ENCODE measurements at regions not wholly inside any gene's neighbourhood (a gene's known extent, or its start where the extent isn't known, plus 50 kb on each side); places are given as distances from the start of the nearest gene placed in this dataset.

DNA sequence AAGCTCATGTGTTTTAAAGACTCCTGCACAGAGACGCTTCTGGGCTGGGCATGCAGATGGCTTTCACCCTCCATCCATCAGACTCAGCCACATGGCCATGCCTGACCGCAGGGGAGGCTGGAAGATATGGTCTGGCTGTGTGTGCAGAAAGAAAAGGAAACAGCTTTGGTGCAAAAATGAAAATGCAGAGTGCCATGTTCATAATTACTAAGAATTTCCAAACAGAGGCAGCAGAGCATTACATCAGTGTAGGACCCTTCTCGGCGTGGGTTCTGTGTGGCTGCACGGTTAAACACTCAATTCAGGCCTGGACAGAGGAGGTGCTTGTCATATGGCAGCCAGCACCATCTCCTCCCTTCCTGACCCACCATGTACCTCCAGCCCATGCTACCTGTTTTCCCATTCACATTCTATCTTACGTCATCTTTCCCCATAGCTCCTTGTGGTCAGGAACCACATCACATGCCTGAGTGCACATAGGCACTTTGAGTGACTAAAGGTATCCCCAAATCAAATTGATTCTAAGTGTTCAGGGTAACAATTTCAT, 200.3 kb upstream of the ID2 start:
- Histone ChIP-seq H3K36me3 (ENCODE audit: control insufficient read depth, insufficient read depth, low read length) (no peaks in the 10 kb centered on the region), H3K9me3 (ENCODE audit: control insufficient read depth, low read length) (no peaks in the 10 kb centered on the region), H3K4me1 (ENCODE audit: control insufficient read depth, insufficient read depth, low read length, poor library complexity, severe bottlenecking) (peaks cover 10% of the 10 kb centered on the region), H3K4me3 (ENCODE audit: extremely low read depth, insufficient read depth, low read length, poor library complexity, severe bottlenecking) (no peak overlapping the region), H3K27ac (ENCODE audit: low read depth, low read length, severe bottlenecking) (no peak overlapping the region)
- WGBS, 2 experiments (ENCODE audit: insufficient coverage in 2 of 2), result 94 to 100% methylated on average over 4 to 5 of the region's 6 CpGs

GRCh38 chr2:8482432-8482831, 199.4 kb upstream of the ID2 start:
- WGBS, 2 experiments (ENCODE audit: insufficient coverage in 2 of 2), result 93 to 100% methylated on average over 3 of the region's 4 CpGs
- Histone ChIP-seq H3K27ac (ENCODE audit: low read depth, low read length, severe bottlenecking) (no peak overlapping the region), H3K4me1 (ENCODE audit: control insufficient read depth, insufficient read depth, low read length, poor library complexity, severe bottlenecking) (peaks cover 10% of the 10 kb centered on the region)

GRCh38 chr2:8484502-8485283, 197.2 kb upstream of the ID2 start:
- H3K4me1 ChIP-seq (ENCODE audit: control insufficient read depth, insufficient read depth, low read length, poor library complexity, severe bottlenecking), result peaks cover 6% of the 10 kb centered on the region
- 93 to 100% methylated on average over 3 to 4 of the region's 7 CpGs for WGBS, 2 experiments (ENCODE audit: insufficient coverage in 2 of 2)
- no peaks in the 10 kb centered on the region for H3K36me3 ChIP-seq (ENCODE audit: control insufficient read depth, insufficient read depth, low read length)
- no peaks in the 10 kb centered on the region for H3K9me3 ChIP-seq (ENCODE audit: control insufficient read depth, low read length)
- H3K27ac ChIP-seq (ENCODE audit: low read depth, low read length, severe bottlenecking), result no peak overlapping the region
- H3K4me3 ChIP-seq (ENCODE audit: extremely low read depth, insufficient read depth, low read length, poor library complexity, severe bottlenecking), result no peak overlapping the region

More at GRCh38 chr2:8482432-8482831, 199.4 kb upstream of the ID2 start:
- no peaks in the 10 kb centered on the region for H3K36me3 ChIP-seq (ENCODE audit: control insufficient read depth, insufficient read depth, low read length)
- no peak overlapping the region for H3K4me3 ChIP-seq (ENCODE audit: extremely low read depth, insufficient read depth, low read length, poor library complexity, severe bottlenecking)
- no peaks in the 10 kb centered on the region for H3K9me3 ChIP-seq (ENCODE audit: control insufficient read depth, low read length)

- H3K9me3 ChIP-seq (ENCODE audit: control insufficient read depth, low read length), result no peaks in the 10 kb centered on the region
- no peak overlapping the region for H3K27ac ChIP-seq (ENCODE audit: low read depth, low read length, severe bottlenecking)
- WGBS, 2 experiments (ENCODE audit: insufficient coverage in 2 of 2), result no CpG with 5 or more reads among the region's 2 CpGs
- H3K4me3 ChIP-seq (ENCODE audit: extremely low read depth, insufficient read depth, low read length, poor library complexity, severe bottlenecking), result no peak overlapping the region
- no peaks in the 10 kb centered on the region for H3K36me3 ChIP-seq (ENCODE audit: control insufficient read depth, insufficient read depth, low read length)
- H3K4me1 ChIP-seq (ENCODE audit: control insufficient read depth, insufficient read depth, low read length, poor library complexity, severe bottlenecking), result peaks cover 3% of the 10 kb centered on the region
Measured at GRCh38 chr2:8485736-8486135, 196.1 kb upstream of the ID2 start.

DNA sequence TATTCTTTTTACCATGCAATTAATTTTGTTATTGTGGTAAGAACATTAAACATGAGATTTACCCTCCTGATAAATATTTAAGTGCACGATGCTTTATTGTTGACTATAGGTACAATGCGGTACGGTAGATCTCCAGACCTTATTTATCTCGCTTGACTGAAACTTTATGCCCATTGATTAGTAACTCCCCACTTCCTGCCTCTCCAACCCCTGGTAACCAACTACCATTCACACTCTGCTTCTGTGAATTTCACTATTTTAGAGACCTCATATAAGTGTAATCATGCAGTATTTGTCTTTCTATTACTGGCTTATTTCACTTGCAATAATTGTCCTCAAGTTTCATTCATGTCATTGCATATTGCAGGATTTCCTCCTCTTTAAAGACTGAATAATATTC, 195.7 kb upstream of the ID2 start:
- WGBS, 2 experiments (ENCODE audit: insufficient coverage in 2 of 2), result 80% methylated on average over 1 of the region's 4 CpGs; no CpG with 5 or more reads in 1 of the 2 experiments
- H3K4me1 ChIP-seq (ENCODE audit: control insufficient read depth, insufficient read depth, low read length, poor library complexity, severe bottlenecking), result no peaks in the 10 kb centered on the region
- H3K4me3 ChIP-seq (ENCODE audit: extremely low read depth, insufficient read depth, low read length, poor library complexity, severe bottlenecking), result no peak overlapping the region
- no peaks in the 10 kb centered on the region for H3K9me3 ChIP-seq (ENCODE audit: control insufficient read depth, low read length)
- H3K27ac ChIP-seq (ENCODE audit: low read depth, low read length, severe bottlenecking), result no peak overlapping the region
- H3K36me3 ChIP-seq (ENCODE audit: control insufficient read depth, insufficient read depth, low read length), result no peaks in the 10 kb centered on the region

GRCh38 chr2:8487461-8487932, 194.4 kb upstream of the ID2 start:
- Histone ChIP-seq H3K4me3 (ENCODE audit: extremely low read depth, insufficient read depth, low read length, poor library complexity, severe bottlenecking) (no peak overlapping the region), H3K9me3 (ENCODE audit: control insufficient read depth, low read length) (no peaks in the 10 kb centered on the region), H3K27ac (ENCODE audit: low read depth, low read length, severe bottlenecking) (no peak overlapping the region), H3K4me1 (ENCODE audit: control insufficient read depth, insufficient read depth, low read length, poor library complexity, severe bottlenecking) (no peaks in the 10 kb centered on the region), H3K36me3 (ENCODE audit: control insufficient read depth, insufficient read depth, low read length) (no peaks in the 10 kb centered on the region)
- 75 to 87% methylated on average over 12 to 14 of the region's 16 CpGs for WGBS, 2 experiments (ENCODE audit: insufficient coverage in 2 of 2)

DNA sequence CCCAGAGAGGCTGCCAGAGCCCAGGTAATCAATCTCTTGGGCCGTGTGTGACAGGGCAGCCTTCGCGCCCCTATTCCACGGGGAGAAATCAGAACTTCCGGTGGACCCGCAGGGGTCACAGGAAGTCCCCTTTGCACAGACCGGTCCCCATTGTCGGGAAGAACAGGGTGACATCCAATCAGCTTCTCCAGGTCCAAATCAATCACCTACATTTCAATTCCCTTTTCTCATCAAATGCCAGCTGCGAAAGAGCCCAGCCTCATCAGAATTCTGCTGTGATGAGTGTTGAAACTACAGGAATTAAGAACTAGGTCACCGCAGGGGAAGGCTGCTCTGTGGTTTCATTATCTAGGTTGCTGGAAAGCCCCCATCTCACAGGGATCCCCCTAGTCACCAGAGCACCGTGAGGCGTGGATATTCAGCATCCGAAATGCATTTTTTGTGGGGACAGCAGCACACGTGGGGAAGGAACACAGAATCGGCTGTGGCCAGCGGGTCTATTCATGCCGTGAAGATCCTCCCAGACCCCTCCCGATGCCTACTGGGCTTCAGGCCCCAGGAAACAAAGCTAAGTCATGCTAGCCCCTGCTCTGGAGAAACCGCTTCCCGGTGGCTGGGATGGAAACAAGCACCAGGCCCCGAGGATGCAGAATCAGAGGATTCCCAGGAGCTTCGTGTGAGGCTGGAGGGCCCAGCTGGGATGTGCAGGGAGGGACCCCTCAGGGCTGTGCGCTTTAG, 193.7 kb upstream of the ID2 start:
- peak overlapping the region; percentile 31 for H3K27ac ChIP-seq (ENCODE audit: low read depth, low read length, severe bottlenecking)
- H3K36me3 ChIP-seq (ENCODE audit: control insufficient read depth, insufficient read depth, low read length), result no peaks in the 10 kb centered on the region
- H3K4me3 ChIP-seq (ENCODE audit: extremely low read depth, insufficient read depth, low read length, poor library complexity, severe bottlenecking), result no peak overlapping the region
- 85 to 89% methylated on average over 18 to 22 of the region's 23 CpGs for WGBS, 2 experiments (ENCODE audit: insufficient coverage in 2 of 2)
- H3K9me3 ChIP-seq (ENCODE audit: control insufficient read depth, low read length), result no peaks in the 10 kb centered on the region
- no peaks in the 10 kb centered on the region for H3K4me1 ChIP-seq (ENCODE audit: control insufficient read depth, insufficient read depth, low read length, poor library complexity, severe bottlenecking)

GRCh38 chr2:8489221-8489620, 192.6 kb upstream of the ID2 start:
- H3K9me3 ChIP-seq (ENCODE audit: control insufficient read depth, low read length), result no peaks in the 10 kb centered on the region
- no peaks in the 10 kb centered on the region for H3K36me3 ChIP-seq (ENCODE audit: control insufficient read depth, insufficient read depth, low read length)
- no peak overlapping the region for H3K4me3 ChIP-seq (ENCODE audit: extremely low read depth, insufficient read depth, low read length, poor library complexity, severe bottlenecking)
- no peak overlapping the region for H3K27ac ChIP-seq (ENCODE audit: low read depth, low read length, severe bottlenecking)
- no peaks in the 10 kb centered on the region for H3K4me1 ChIP-seq (ENCODE audit: control insufficient read depth, insufficient read depth, low read length, poor library complexity, severe bottlenecking)
- WGBS, 2 experiments (ENCODE audit: insufficient coverage in 2 of 2), result 94 to 97% methylated on average over 6 to 7 of the region's 7 CpGs

DNA sequence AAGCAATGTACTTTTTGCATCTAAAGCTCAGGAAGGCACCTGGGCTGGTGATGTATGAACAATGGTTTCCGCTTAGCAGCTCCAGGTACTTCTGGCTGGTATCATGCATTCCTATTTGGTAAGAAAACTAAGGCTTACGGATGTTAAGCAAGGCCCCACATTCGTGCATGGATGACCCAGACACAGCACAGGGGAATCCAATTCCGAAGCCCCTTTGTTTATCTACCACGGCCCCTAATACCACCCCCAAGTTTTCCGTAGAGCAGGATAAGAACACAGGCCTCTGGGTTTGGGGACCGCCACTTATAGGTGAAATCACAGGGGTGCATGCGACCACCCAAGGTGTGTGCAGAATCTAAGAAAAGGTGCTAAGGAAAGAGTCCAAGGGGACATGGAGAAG, 192.1 kb upstream of the ID2 start:
- Histone ChIP-seq H3K4me1 (ENCODE audit: control insufficient read depth, insufficient read depth, low read length, poor library complexity, severe bottlenecking) (peaks cover 4% of the 10 kb centered on the region), H3K4me3 (ENCODE audit: extremely low read depth, insufficient read depth, low read length, poor library complexity, severe bottlenecking) (no peak overlapping the region), H3K36me3 (ENCODE audit: control insufficient read depth, insufficient read depth, low read length) (no peaks in the 10 kb centered on the region), H3K9me3 (ENCODE audit: control insufficient read depth, low read length) (no peaks in the 10 kb centered on the region), H3K27ac (ENCODE audit: low read depth, low read length, severe bottlenecking) (no peak overlapping the region)
- 100% methylated on average over 6 of the region's 8 CpGs for WGBS, 2 experiments (ENCODE audit: insufficient coverage in 2 of 2)

DNA sequence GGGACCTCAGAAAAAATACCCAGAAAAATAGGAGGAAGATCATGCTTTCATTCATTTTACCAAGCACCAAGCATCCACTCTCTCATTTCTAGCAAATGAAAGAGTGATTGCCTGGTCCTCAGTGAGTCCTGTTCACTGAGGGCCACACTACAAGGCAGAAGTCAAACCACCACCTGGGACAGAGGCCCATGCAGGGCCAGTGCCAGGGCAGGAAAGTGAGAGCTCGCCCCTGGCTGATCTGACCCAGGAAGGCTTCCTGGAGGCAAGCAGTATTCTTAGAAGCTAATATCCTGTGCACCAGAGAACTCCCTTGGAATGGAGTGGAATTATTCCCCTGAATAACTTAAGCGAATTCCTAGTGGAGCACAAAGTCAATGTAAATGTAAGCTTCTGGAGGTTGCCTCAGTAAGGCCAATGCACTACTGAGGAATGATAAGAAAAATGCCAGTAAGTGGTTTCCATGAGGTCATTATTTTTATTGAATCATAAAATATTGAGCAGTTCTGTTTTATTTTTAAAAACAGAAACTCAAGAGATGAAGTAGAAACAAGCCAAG, 191.6 kb upstream of the ID2 start:
- Histone ChIP-seq H3K27ac (ENCODE audit: low read depth, low read length, severe bottlenecking) (no peak overlapping the region), H3K4me3 (ENCODE audit: extremely low read depth, insufficient read depth, low read length, poor library complexity, severe bottlenecking) (no peak overlapping the region), H3K4me1 (ENCODE audit: control insufficient read depth, insufficient read depth, low read length, poor library complexity, severe bottlenecking) (peaks cover 4% of the 10 kb centered on the region), H3K36me3 (ENCODE audit: control insufficient read depth, insufficient read depth, low read length) (no peaks in the 10 kb centered on the region), H3K9me3 (ENCODE audit: control insufficient read depth, low read length) (no peaks in the 10 kb centered on the region)
- WGBS, 2 experiments (ENCODE audit: insufficient coverage in 2 of 2), result 90 to 93% methylated on average over 2 of the region's 2 CpGs

Data from mesodermal cell (in vitro differentiated cells).